GM06990 (cell line): ENCODE measurements at regions not wholly inside any gene's neighbourhood (a gene's known extent, or its start where the extent isn't known, plus 50 kb on each side); places are given as distances from the start of the nearest gene placed in this dataset.

Source experiments
- DNase-seq: peaks from one replicate; pipeline ENCODE4 v3.0.0-alpha.2; 2011; ENCODE audit not compliant: insufficient read length; ENCODE audit errors: extremely low read depth
- H3K27me3 ChIP-seq: replicated peaks from 2 replicates; pipeline ENCODE4 v1.6.0; 2011; ENCODE audit warnings: low read length; ENCODE audit not compliant: control insufficient read depth, insufficient read depth
- H3K36me3 ChIP-seq: 2 replicates; pipeline ENCODE4 v1.5.1; 2011; ENCODE audit warnings: low read length; ENCODE audit not compliant: control insufficient read depth, insufficient read depth
- H3K4me3 ChIP-seq: replicated peaks from 2 replicates; pipeline ENCODE4 v1.5.1; 2011; ENCODE audit warnings: low read depth, mild to moderate bottlenecking, control low read depth, low read length
- CTCF ChIP-seq: IDR thresholded peaks from 2 replicates; pipeline ENCODE4 v1.5.1; 2011; ENCODE audit warnings: low read length, control low read depth, mild to moderate bottlenecking, inconsistent platforms; ENCODE audit not compliant: insufficient read depth, poor library complexity, severe bottlenecking

- no peaks in the 10 kb centered on the region; the same call in none of the 2 replicates for H3K27me3 ChIP-seq
- DNase-seq = no peak
These were observed 187.7 kb downstream of the OLFM1 start for GRCh38 chr9:135275163-135275562.

GRCh38 chr9:135275571-135276289 is 188.3 kb downstream of the OLFM1 start:
- Histone ChIP-seq H3K27me3 (no peaks in the 10 kb centered on the region; the same call in none of the 2 replicates), H3K36me3 (no peaks in the 10 kb centered on the region), H3K4me3 (no peak overlapping the region)
- no peak for TF ChIP-seq CTCF
- no peak for DNase-seq

More at GRCh38 chr9:135275163-135275562, 187.7 kb downstream of the OLFM1 start:
- TF ChIP-seq CTCF = no peak
- H3K4me3 ChIP-seq = no peak overlapping the region
- H3K36me3 ChIP-seq = no peaks in the 10 kb centered on the region

- Histone ChIP-seq H3K36me3 (no peaks in the 10 kb centered on the region), H3K4me3 (no peak overlapping the region), H3K27me3 (no peaks in the 10 kb centered on the region; the same call in none of the 2 replicates)
- no peak for DNase-seq
- no peak for TF ChIP-seq CTCF
These were observed 190.0 kb downstream of the OLFM1 start for GRCh38 chr9:135277219-135278201.

GRCh38 chr9:135278586-135278985 is 191.1 kb downstream of the OLFM1 start:
- no peaks in the 10 kb centered on the region; the same call in none of the 2 replicates for H3K27me3 ChIP-seq
- TF ChIP-seq CTCF = no peak

GRCh38 chr9:135279385-135279784 is 191.9 kb downstream of the OLFM1 start:
- Histone ChIP-seq H3K36me3 (no peaks in the 10 kb centered on the region), H3K27me3 (no peaks in the 10 kb centered on the region; the same call in none of the 2 replicates), H3K4me3 (no peak overlapping the region)
- TF ChIP-seq CTCF = no peak
- no peak for DNase-seq

More at GRCh38 chr9:135278586-135278985, 191.1 kb downstream of the OLFM1 start:
- H3K4me3 ChIP-seq = no peak overlapping the region
- H3K36me3 ChIP-seq = no peaks in the 10 kb centered on the region
- DNase-seq = no peak
